DND-41 (cell line): ENCODE measurements at regions not wholly inside any gene's neighbourhood (a gene's known extent, or its start where the extent isn't known, plus 50 kb on each side); places are given as distances from the start of the nearest gene placed in this dataset.

ENCODE experiments used
- ATAC-seq: fragments of 200-7000 bp; cut with Tn5 transposase; 3 replicates; pipeline ENCODE4 v1.9.1; 2021; ENCODE audit warnings: low read depth; ENCODE audit not compliant: insufficient read depth
- DNase-seq: peaks from one replicate; pipeline ENCODE4 v3.0.0-alpha.2; 2020
- H2AFZ ChIP-seq: 2 replicates; pipeline ENCODE4 v1.6.0; 2012; ENCODE audit warnings: low read depth, low read length
- H3K27ac ChIP-seq: 2 replicates; pipeline ENCODE4 v1.5.1; 2012; ENCODE audit warnings: low read length, inconsistent platforms
- H3K27me3 ChIP-seq: fragments of 200-600 bp; sonication (generic); 2 replicates; pipeline ENCODE4 v1.6.0; 2012; ENCODE audit warnings: low read length, mild to moderate bottlenecking, inconsistent platforms; ENCODE audit not compliant: insufficient read depth, poor library complexity
- H3K36me3 ChIP-seq: 2 replicates; pipeline ENCODE4 v1.5.1; 2012; ENCODE audit warnings: low read length, inconsistent platforms; ENCODE audit not compliant: insufficient read depth
- H3K4me1 ChIP-seq: 2 replicates; pipeline ENCODE4 v1.5.1; 2012; ENCODE audit warnings: mild to moderate bottlenecking, low read length; ENCODE audit not compliant: insufficient read depth
- H3K4me2 ChIP-seq: 2 replicates; pipeline ENCODE4 v1.6.0; 2012; ENCODE audit warnings: mild to moderate bottlenecking, moderate library complexity, low read length, inconsistent platforms; ENCODE audit not compliant: insufficient read depth
- H3K4me3 ChIP-seq, 2 experiments: fragments of 200-600 bp in 1 of 2; shearing (Covaris generic) in 1 of 2; 2 replicates each; pipeline ENCODE4 v1.5.1; 2012 to 2016; ENCODE audit warnings: inconsistent platforms in 2 of 2, low read length in 2 of 2, mild to moderate bottlenecking in 2 of 2, low read depth in 1 of 2, moderate library complexity in 1 of 2
- H3K79me2 ChIP-seq: 2 replicates; pipeline ENCODE4 v1.6.0; 2012; ENCODE audit warnings: low read length, inconsistent platforms; ENCODE audit not compliant: insufficient read depth
- H3K9ac ChIP-seq: 2 replicates; pipeline ENCODE4 v1.6.0; 2012; ENCODE audit warnings: low read depth, mild to moderate bottlenecking, inconsistent platforms, low read length, moderate library complexity
- H3K9me3 ChIP-seq: 2 replicates; pipeline ENCODE4 v1.5.1; 2012; ENCODE audit warnings: low read length, moderate library complexity, mild to moderate bottlenecking, inconsistent platforms; ENCODE audit not compliant: insufficient read depth, severe bottlenecking
- H4K20me1 ChIP-seq: 2 replicates; pipeline ENCODE4 v1.6.0; 2012; ENCODE audit warnings: low read length; ENCODE audit not compliant: insufficient read depth
- CTCF ChIP-seq: IDR thresholded peaks from 2 replicates; pipeline ENCODE4 v1.5.1; 2012; ENCODE audit warnings: borderline replicate concordance, low read length, moderate library complexity, mild to moderate bottlenecking; ENCODE audit not compliant: poor library complexity, severe bottlenecking; ENCODE audit errors: extremely low read depth
- EZH2 ChIP-seq: IDR thresholded peaks from 3 replicates; pipeline ENCODE4 v1.6.1; 2012; ENCODE audit warnings: borderline replicate concordance, low read depth, mild to moderate bottlenecking, moderate library complexity, low read length, inconsistent platforms; ENCODE audit not compliant: severe bottlenecking

GRCh38 chr16:64892835-64893785 is 228.8 kb downstream of the CDH11 start:
- Histone ChIP-seq H2AFZ (no peak overlapping the region), H3K27me3 (no peaks in the 10 kb centered on the region), H3K9ac (no peak overlapping the region), H3K4me2 (no peak overlapping the region), H3K9me3 (no peaks in the 10 kb centered on the region), H3K4me3 (no peak overlapping the region), H3K4me1 (no peaks in the 10 kb centered on the region), H4K20me1 (no peaks in the 10 kb centered on the region), H3K79me2 (no peaks in the 10 kb centered on the region), H3K27ac (no peak overlapping the region), H3K36me3 (no peaks in the 10 kb centered on the region)
- no peak for DNase-seq
- no peak for TF ChIP-seq CTCF
- TF ChIP-seq EZH2 = no peak
- no peak for ATAC-seq

GRCh38 chr16:64889446-64889845 is 232.4 kb downstream of the CDH11 start:
- Histone ChIP-seq H3K4me1 (no peaks in the 10 kb centered on the region), H3K79me2 (no peaks in the 10 kb centered on the region), H3K27me3 (no peaks in the 10 kb centered on the region), H3K4me3 (no peak overlapping the region), H2AFZ (no peak overlapping the region), H3K9ac (no peak overlapping the region), H3K36me3 (no peaks in the 10 kb centered on the region), H3K9me3 (no peaks in the 10 kb centered on the region), H3K27ac (no peak overlapping the region), H3K4me2 (no peak overlapping the region), H4K20me1 (no peaks in the 10 kb centered on the region)
- ATAC-seq (no peak), DNase-seq (no peak)
- no peak for TF ChIP-seq CTCF
- no peak for TF ChIP-seq EZH2

DNA sequence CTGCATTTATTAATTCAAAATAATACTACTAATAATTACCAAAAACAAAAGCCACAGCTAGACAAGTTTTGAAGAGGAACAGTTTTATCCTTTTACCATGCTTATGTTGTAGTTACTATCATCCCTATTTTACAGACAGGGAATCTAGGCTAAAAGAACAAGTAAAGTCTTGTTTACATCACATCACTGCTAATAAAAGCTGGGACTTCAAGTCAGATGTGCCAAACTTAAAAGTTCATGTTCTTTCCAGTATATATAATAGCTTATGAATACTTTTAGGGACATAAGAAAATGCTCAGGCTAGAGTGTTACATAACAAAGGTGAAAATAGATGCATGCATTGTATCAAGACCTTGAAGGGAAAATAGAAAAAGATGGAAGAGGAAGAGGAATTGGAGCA is 234.2 kb downstream of the CDH11 start:
- Histone ChIP-seq H3K9ac (no peak overlapping the region), H4K20me1 (no peaks in the 10 kb centered on the region), H3K27ac (no peak overlapping the region), H3K36me3 (no peaks in the 10 kb centered on the region), H3K4me1 (no peaks in the 10 kb centered on the region), H3K9me3 (no peaks in the 10 kb centered on the region), H3K79me2 (no peaks in the 10 kb centered on the region), H3K4me2 (no peak overlapping the region), H3K4me3 (no peak overlapping the region), H2AFZ (no peak overlapping the region), H3K27me3 (no peaks in the 10 kb centered on the region)
- ATAC-seq (no peak), DNase-seq (no peak)
- TF ChIP-seq EZH2 = no peak
- no peak for TF ChIP-seq CTCF
